Mesothelial cell of epicardium (in vitro differentiated cells): ENCODE measurements at regions not wholly inside any gene's neighbourhood (a gene's known extent, or its start where the extent isn't known, plus 50 kb on each side); places are given as distances from the start of the nearest gene placed in this dataset.

Experiments
- DNase-seq, 2 experiments: peaks; one replicate each; pipeline ENCODE4 v3.0.0; 2021; ENCODE audit warnings: low spot score in 2 of 2; ENCODE audit not compliant: unreplicated experiment in 2 of 2
- H3K27ac Mint-ChIP-seq: 2 replicates; pipeline ENCODE4 v1.8.0; 2021; ENCODE audit warnings: mixed read lengths
- H3K27me3 Mint-ChIP-seq: 2 replicates; pipeline ENCODE4 v1.8.0; 2021; ENCODE audit warnings: low read depth, mixed read lengths
- H3K36me3 Mint-ChIP-seq: 2 replicates; pipeline ENCODE4 v1.8.0; 2021; ENCODE audit warnings: mixed read lengths
- H3K4me1 Mint-ChIP-seq: 2 replicates; pipeline ENCODE4 v1.8.0; 2021; ENCODE audit warnings: mixed read lengths
- H3K4me3 Mint-ChIP-seq: 2 replicates; pipeline ENCODE4 v1.8.0; 2021; ENCODE audit warnings: mild to moderate bottlenecking, moderate library complexity, mixed read lengths
- H3K9me3 Mint-ChIP-seq: 2 replicates; pipeline ENCODE4 v1.8.0; 2021; ENCODE audit warnings: mixed read lengths
- TF ChIP-seq, protein P1 (sequence below): fragments of 200-600 bp; sonication (generic); IDR thresholded peaks from one replicate; pipeline ENCODE4 v1.5.0; 2021; ENCODE audit warnings: antibody characterized with exemption; ENCODE audit not compliant: unreplicated experiment

DNA sequence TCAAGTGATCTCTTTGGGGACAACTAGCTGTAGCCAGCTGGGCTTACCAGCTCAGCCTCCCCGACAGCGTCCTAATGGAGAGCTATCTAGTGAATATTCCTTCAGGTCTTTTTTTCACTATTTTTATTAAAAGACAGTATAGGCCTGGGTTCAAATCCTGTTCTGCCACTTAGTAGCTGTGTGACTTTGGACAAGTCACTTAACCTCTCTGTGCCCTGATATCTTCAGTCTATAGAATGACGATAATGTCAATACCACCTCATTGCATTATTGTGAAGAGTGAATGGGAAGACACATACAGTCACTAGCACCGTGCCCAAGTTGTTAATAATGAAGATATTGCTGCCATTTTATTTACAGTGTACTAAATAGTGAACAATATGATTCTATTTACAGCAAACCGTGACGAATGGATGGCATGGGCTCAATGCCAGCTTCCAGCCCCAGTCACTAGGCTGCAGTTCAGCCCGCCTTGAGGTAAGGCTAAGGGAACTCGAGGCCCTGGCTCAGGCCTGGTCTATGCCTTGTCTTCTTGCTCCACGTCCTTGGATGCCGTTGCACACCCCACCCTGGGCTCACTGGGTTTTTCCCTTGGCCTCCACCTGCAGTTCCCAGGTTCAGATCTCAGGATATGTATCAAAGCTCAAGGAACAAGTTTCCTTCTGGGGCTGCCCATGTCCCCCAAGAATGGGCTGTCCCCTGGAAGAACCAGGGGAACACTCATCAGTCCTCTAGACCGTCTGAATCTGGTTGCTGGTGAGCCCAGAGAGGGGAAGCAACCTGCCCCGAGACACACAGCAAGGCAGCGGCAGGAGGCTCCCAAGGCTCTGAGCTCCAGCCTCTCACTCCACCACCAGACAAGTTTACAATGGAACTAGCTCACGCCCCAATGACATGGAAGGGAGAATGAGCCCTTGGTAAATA, 95.4 kb upstream of the TNRC6C start:
- Mint-ChIP-seq H3K27ac (no peak overlapping the region), H3K27me3 (peaks cover 29% of the 10 kb centered on the region), H3K4me1 (peaks cover 6% of the 10 kb centered on the region), H3K4me3 (no peak overlapping the region), H3K9me3 (no peaks in the 10 kb centered on the region), H3K36me3 (no peaks in the 10 kb centered on the region)
- DNase-seq = no peak
- TF ChIP-seq, protein P1, sequence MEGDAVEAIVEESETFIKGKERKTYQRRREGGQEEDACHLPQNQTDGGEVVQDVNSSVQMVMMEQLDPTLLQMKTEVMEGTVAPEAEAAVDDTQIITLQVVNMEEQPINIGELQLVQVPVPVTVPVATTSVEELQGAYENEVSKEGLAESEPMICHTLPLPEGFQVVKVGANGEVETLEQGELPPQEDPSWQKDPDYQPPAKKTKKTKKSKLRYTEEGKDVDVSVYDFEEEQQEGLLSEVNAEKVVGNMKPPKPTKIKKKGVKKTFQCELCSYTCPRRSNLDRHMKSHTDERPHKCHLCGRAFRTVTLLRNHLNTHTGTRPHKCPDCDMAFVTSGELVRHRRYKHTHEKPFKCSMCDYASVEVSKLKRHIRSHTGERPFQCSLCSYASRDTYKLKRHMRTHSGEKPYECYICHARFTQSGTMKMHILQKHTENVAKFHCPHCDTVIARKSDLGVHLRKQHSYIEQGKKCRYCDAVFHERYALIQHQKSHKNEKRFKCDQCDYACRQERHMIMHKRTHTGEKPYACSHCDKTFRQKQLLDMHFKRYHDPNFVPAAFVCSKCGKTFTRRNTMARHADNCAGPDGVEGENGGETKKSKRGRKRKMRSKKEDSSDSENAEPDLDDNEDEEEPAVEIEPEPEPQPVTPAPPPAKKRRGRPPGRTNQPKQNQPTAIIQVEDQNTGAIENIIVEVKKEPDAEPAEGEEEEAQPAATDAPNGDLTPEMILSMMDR = no peak

DNA sequence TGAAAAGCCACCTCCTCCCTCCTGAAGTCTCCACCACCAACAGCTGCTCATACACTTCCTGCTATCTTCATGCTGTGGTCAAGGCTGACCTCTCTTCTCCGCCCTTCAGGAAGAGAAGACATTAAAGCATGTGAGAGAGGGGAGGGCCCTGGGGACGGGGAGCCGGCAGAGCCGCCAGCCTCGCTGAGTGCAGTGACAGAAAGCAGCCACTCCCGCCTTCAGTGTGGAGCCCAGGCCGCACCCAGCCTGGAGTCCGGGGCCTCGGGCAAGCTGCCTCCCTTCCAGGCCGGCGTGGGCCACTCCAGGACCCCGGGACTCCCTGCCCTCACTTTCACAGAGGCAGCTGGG, 94.7 kb upstream of the TNRC6C start:
- Mint-ChIP-seq H3K36me3 (no peaks in the 10 kb centered on the region), H3K27me3 (peaks cover 24% of the 10 kb centered on the region), H3K9me3 (no peaks in the 10 kb centered on the region), H3K4me1 (peaks cover 6% of the 10 kb centered on the region), H3K27ac (no peak overlapping the region), H3K4me3 (no peak overlapping the region)
- TF ChIP-seq, protein P1 = no peak
- DNase-seq = no peak

DNA sequence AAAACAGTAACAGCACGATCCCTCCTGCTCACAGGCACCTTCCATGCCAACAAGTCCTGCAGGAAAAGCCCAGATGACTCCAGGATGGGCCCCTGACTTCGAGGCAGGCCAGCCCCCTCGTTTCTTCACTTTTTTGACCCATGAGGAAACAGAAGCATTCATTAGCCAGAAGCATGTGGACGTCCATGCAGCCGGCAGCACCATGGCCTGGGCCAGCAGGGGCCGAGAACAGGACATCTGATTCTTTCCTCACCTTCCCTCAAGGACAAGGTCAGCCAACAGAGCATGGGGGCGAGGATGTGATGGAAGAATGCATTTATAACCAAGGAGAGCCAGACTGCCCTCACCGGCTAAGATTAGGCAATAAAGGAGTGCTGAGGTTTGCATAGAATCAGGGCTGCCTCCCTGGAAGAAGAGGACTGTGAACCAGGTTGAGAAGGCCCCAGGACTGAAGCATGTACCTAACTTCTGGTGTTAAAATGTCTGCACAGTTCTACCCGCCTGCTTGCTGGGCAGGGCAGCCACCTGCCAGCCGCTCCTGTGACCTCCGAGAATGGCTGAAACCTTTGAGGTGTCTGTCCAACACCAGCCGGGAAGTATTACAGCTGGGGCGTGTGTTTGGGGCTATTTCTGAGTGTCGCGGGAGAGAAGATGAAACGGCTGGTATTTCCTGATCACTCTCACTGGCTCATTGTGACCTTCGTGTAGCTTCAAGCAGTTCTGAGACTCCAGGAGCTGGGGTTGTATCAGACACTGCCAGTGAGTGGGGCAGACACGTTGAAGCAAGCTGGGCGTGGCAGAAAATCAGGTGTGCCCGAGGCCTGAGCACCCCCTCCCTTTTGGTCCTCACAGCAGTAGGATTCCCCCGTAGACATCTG, 94.0 kb upstream of the TNRC6C start:
- Mint-ChIP-seq H3K4me3 (no peak overlapping the region), H3K27me3 (peaks cover 18% of the 10 kb centered on the region), H3K36me3 (no peaks in the 10 kb centered on the region), H3K4me1 (peaks cover 6% of the 10 kb centered on the region), H3K27ac (no peak overlapping the region), H3K9me3 (no peaks in the 10 kb centered on the region)
- DNase-seq = no peak
- TF ChIP-seq, protein P1 = no peak

DNA sequence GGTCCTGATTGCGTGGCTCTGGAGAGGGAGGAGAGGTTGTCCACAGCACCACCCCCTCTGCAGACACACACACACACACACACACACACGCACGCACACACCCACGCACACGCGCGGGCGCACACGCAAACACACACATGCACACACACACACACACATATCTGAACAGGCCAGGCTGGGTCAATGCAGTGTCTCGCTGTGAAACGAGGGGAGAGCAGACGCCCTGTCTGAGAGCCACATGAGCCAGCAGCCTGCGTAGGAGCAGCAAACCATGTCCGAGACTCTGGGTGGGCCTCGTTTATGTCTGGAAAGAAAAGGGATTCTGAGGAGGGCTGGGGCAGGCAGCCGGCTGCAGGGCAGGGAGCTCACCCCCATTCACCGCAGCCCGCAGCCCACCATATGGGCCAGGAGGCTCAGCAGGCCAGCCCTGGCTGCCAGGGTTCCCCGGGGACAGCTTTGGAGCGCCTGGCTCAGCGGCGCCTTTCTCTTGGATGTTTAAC, 93.3 kb upstream of the TNRC6C start:
- H3K4me1 Mint-ChIP-seq = peaks cover 6% of the 10 kb centered on the region
- H3K36me3 Mint-ChIP-seq = no peaks in the 10 kb centered on the region
- H3K9me3 Mint-ChIP-seq = no peaks in the 10 kb centered on the region
- no peak overlapping the region for H3K27ac Mint-ChIP-seq
- H3K4me3 Mint-ChIP-seq = no peak overlapping the region
- TF ChIP-seq, protein P1 = no peak
- no peak for DNase-seq
- peaks cover 11% of the 10 kb centered on the region for H3K27me3 Mint-ChIP-seq

DNA sequence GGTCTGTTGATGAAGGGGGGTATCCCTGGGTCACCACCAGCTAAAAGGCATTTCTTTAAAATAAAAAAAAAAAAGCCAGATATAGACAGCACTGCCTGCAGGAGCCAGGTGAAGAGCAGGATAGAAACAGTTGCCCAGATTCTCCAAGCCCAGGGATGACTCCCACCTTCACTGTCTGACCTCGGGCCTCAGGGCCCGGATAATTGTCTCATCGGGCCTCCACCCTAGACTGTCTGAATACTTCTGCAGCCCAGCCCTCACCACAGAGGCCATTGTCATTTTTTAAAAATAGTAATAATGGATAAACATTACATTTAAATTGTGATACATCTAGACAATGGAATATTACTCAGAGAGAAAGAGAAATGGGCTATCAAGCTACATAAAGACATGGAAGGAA, 92.8 kb upstream of the TNRC6C start:
- Mint-ChIP-seq H3K4me3 (no peak overlapping the region), H3K4me1 (peaks cover 6% of the 10 kb centered on the region), H3K36me3 (no peaks in the 10 kb centered on the region), H3K9me3 (no peaks in the 10 kb centered on the region), H3K27ac (no peak overlapping the region), H3K27me3 (peaks cover 6% of the 10 kb centered on the region)
- DNase-seq = no peak
- TF ChIP-seq, protein P1 = no peak
